ENCODE measurements at regions not wholly inside any gene's neighbourhood (a gene's known extent, or its start where the extent isn't known, plus 50 kb on each side); places are given as distances from the start of the nearest gene placed in this dataset.

- Mint-ChIP-seq H3K4me1 (ENCODE audit: unreplicated experiment) (peaks cover 16% of the 10 kb centered on the region), H3K27me3 (ENCODE audit: unreplicated experiment) (peaks cover 2% of the 10 kb centered on the region), H3K9me3 (ENCODE audit: unreplicated experiment) (no peaks in the 10 kb centered on the region), H3K36me3 (ENCODE audit: low read depth, unreplicated experiment) (no peaks in the 10 kb centered on the region), H3K27ac (ENCODE audit: unreplicated experiment) (no peak overlapping the region), H3K4me3 (ENCODE audit: unreplicated experiment) (no peak overlapping the region)
- no peak for DNase-seq (ENCODE audit: low spot score)
- no peak for TF ChIP-seq CTCF (IDR thresholded peaks at IDR 0.05; ENCODE audit: unreplicated experiment)
These were observed 106.0 kb upstream of the SLC4A4 start for GRCh38 chr4:71232846-71233245.

- no peaks in the 10 kb centered on the region for H3K9me3 Mint-ChIP-seq (ENCODE audit: unreplicated experiment)
- TF ChIP-seq CTCF (IDR thresholded peaks at IDR 0.05; ENCODE audit: unreplicated experiment) = no peak
- peaks cover 9% of the 10 kb centered on the region for H3K4me1 Mint-ChIP-seq (ENCODE audit: unreplicated experiment)
These were observed 103.3 kb upstream of the SLC4A4 start for GRCh38 chr4:71235311-71236201.

GRCh38 chr4:71236226-71236625 is 102.6 kb upstream of the SLC4A4 start:
- Mint-ChIP-seq H3K4me1 (ENCODE audit: unreplicated experiment) (peaks cover 10% of the 10 kb centered on the region), H3K36me3 (ENCODE audit: low read depth, unreplicated experiment) (no peaks in the 10 kb centered on the region), H3K4me3 (ENCODE audit: unreplicated experiment) (no peak overlapping the region)

More at GRCh38 chr4:71235311-71236201, 103.3 kb upstream of the SLC4A4 start:
- no peak for DNase-seq (ENCODE audit: low spot score)
- no peaks in the 10 kb centered on the region for H3K27me3 Mint-ChIP-seq (ENCODE audit: unreplicated experiment)
- H3K36me3 Mint-ChIP-seq (ENCODE audit: low read depth, unreplicated experiment) = no peaks in the 10 kb centered on the region
- H3K27ac Mint-ChIP-seq (ENCODE audit: unreplicated experiment) = no peak overlapping the region
- H3K4me3 Mint-ChIP-seq (ENCODE audit: unreplicated experiment) = no peak overlapping the region

GRCh38 chr4:71237641-71238040 is 101.2 kb upstream of the SLC4A4 start:
- Mint-ChIP-seq H3K4me3 (ENCODE audit: unreplicated experiment) (no peak overlapping the region), H3K9me3 (ENCODE audit: unreplicated experiment) (no peaks in the 10 kb centered on the region), H3K36me3 (ENCODE audit: low read depth, unreplicated experiment) (no peaks in the 10 kb centered on the region), H3K27me3 (ENCODE audit: unreplicated experiment) (no peaks in the 10 kb centered on the region), H3K27ac (ENCODE audit: unreplicated experiment) (no peak overlapping the region), H3K4me1 (ENCODE audit: unreplicated experiment) (peaks cover 15% of the 10 kb centered on the region)
- no peak for DNase-seq (ENCODE audit: low spot score)
- no peak for TF ChIP-seq CTCF (IDR thresholded peaks at IDR 0.05; ENCODE audit: unreplicated experiment)

More at GRCh38 chr4:71236226-71236625, 102.6 kb upstream of the SLC4A4 start:
- Mint-ChIP-seq H3K9me3 (ENCODE audit: unreplicated experiment) (no peaks in the 10 kb centered on the region), H3K27ac (ENCODE audit: unreplicated experiment) (no peak overlapping the region), H3K27me3 (ENCODE audit: unreplicated experiment) (no peaks in the 10 kb centered on the region)
- no peak for TF ChIP-seq CTCF (IDR thresholded peaks at IDR 0.05; ENCODE audit: unreplicated experiment)
- no peak for DNase-seq (ENCODE audit: low spot score)

GRCh38 chr4:71239365-71239764 is 99.5 kb upstream of the SLC4A4 start:
- no peaks in the 10 kb centered on the region for H3K36me3 Mint-ChIP-seq (ENCODE audit: low read depth, unreplicated experiment)
- no peak for DNase-seq (ENCODE audit: low spot score)
- no peak overlapping the region for H3K27ac Mint-ChIP-seq (ENCODE audit: unreplicated experiment)
- TF ChIP-seq CTCF (IDR thresholded peaks at IDR 0.05; ENCODE audit: unreplicated experiment) = no peak
- no peaks in the 10 kb centered on the region for H3K9me3 Mint-ChIP-seq (ENCODE audit: unreplicated experiment)
- H3K4me3 Mint-ChIP-seq (ENCODE audit: unreplicated experiment) = no peak overlapping the region
- H3K4me1 Mint-ChIP-seq (ENCODE audit: unreplicated experiment) = peaks cover 15% of the 10 kb centered on the region
- no peaks in the 10 kb centered on the region for H3K27me3 Mint-ChIP-seq (ENCODE audit: unreplicated experiment)

Measured in endothelial cell (in vitro differentiated cells).